ENCODE measurements at regions not wholly inside any gene's neighbourhood (a gene's known extent, or its start where the extent isn't known, plus 50 kb on each side); places are given as distances from the start of the nearest gene placed in this dataset.

DNA sequence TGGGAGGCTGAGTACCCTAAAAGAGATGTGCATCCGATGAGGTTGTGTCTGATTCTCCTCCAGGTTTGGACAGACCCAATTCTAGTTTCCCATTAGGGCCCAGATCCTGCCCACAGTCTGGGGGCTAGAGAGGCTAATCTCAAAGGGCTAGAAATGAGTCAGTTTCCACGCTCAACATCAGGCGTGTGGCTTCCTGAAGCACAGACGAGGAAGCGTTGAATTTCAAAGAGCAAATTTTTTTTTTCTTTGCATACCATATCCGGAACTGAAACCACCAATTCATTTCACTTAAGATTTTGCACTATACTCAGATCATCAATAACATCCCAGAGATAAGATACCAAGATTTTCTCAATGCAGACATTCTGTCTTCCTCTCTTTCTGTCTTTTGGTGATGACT lies 173.8 kb upstream of the BCL6 start:
- TF ChIP-seq, protein P1, sequence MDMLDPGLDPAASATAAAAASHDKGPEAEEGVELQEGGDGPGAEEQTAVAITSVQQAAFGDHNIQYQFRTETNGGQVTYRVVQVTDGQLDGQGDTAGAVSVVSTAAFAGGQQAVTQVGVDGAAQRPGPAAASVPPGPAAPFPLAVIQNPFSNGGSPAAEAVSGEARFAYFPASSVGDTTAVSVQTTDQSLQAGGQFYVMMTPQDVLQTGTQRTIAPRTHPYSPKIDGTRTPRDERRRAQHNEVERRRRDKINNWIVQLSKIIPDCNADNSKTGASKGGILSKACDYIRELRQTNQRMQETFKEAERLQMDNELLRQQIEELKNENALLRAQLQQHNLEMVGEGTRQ (CRISPR knock-in tag; IDR thresholded peaks at IDR 0.05): no peak
- TF ChIP-seq, protein P2, sequence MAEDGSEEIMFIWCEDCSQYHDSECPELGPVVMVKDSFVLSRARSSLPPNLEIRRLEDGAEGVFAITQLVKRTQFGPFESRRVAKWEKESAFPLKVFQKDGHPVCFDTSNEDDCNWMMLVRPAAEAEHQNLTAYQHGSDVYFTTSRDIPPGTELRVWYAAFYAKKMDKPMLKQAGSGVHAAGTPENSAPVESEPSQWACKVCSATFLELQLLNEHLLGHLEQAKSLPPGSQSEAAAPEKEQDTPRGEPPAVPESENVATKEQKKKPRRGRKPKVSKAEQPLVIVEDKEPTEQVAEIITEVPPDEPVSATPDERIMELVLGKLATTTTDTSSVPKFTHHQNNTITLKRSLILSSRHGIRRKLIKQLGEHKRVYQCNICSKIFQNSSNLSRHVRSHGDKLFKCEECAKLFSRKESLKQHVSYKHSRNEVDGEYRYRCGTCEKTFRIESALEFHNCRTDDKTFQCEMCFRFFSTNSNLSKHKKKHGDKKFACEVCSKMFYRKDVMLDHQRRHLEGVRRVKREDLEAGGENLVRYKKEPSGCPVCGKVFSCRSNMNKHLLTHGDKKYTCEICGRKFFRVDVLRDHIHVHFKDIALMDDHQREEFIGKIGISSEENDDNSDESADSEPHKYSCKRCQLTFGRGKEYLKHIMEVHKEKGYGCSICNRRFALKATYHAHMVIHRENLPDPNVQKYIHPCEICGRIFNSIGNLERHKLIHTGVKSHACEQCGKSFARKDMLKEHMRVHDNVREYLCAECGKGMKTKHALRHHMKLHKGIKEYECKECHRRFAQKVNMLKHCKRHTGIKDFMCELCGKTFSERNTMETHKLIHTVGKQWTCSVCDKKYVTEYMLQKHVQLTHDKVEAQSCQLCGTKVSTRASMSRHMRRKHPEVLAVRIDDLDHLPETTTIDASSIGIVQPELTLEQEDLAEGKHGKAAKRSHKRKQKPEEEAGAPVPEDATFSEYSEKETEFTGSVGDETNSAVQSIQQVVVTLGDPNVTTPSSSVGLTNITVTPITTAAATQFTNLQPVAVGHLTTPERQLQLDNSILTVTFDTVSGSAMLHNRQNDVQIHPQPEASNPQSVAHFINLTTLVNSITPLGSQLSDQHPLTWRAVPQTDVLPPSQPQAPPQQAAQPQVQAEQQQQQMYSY (CRISPR knock-in tag; IDR thresholded peaks at IDR 0.05): no peak

Data from WTC11 (cell line).